MG63 (cell line): ENCODE measurements at regions not wholly inside any gene's neighbourhood (a gene's known extent, or its start where the extent isn't known, plus 50 kb on each side); places are given as distances from the start of the nearest gene placed in this dataset.
"Not testable (repeated sequence)": the region's sequence is repeated elsewhere in the genome, so short reads cannot be mapped to it uniquely, and the experiment has no call there.

ENCODE experiments used
- DNase-seq: peaks from one replicate; pipeline ENCODE4 v3.0.0-alpha.2; 2020
- H3K27me3 ChIP-seq: fragments of 250-450 bp; sonication (Bioruptor Pico); 2 replicates; pipeline ENCODE4 v1.5.1; 2020; ENCODE audit warnings: mild to moderate bottlenecking, moderate library complexity
- H3K36me3 ChIP-seq: fragments of 250-450 bp; sonication (Bioruptor Pico); 2 replicates; pipeline ENCODE4 v1.5.1; 2020; ENCODE audit warnings: mild to moderate bottlenecking, moderate library complexity
- H3K4me3 ChIP-seq: fragments of 250-450 bp; sonication (Bioruptor Pico); 2 replicates; pipeline ENCODE4 v1.5.1; 2020; ENCODE audit warnings: mild to moderate bottlenecking, moderate library complexity
- H3K9me3 ChIP-seq: fragments of 250-450 bp; sonication (Bioruptor Pico); 2 replicates; pipeline ENCODE4 v1.5.1; 2020; ENCODE audit warnings: mild to moderate bottlenecking, moderate library complexity

DNA sequence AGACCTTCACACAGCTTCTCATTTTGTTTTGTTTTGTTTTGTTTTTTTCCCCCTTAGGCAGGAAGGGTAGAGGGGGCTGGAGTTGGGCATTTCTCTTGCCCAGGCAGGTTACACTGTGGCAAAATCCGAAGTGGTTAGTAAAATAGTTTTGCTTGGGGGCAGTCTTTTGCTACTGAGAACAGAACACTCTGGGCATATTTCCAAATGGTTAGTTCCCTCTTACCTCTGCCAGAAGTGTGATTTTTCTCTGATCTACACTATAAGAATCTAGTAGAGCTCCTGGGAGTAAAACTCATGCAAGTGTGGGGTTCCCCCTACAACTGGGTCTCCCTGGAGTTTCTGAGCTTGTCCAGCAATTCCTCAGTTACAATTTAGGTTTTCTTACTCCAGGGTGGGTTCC is 61.7 kb downstream of the NPS start:
- H3K27me3 ChIP-seq: peaks cover 7% of the 10 kb centered on the region; the same call in 1 of the 2 replicates
- DNase-seq: no peak

DNA sequence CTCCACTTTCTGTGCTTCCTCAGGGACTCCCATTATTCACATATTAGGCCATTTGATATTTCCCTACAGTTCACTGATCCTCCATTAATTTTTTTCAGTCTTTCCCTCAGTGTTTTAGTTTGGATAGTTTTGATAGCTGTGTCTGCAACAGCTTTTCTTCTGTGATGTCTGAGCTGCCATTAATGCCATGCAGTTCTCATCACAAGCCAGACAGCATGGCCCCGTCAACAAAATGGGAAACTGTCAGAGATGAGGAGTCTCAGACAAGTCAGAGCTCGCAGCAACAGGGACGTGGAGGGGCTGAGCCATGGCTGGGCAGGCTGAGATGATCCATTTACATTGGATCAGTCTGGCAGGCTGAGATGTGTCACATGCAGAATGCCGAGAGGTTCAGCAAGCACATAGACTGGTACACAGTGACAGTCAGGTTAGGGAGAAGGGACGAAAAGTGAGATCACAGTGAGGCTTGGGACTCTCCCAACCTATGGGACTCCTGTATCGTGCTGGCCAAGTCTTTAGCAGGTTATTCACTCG is 65.4 kb downstream of the NPS start:
- DNase-seq: no peak
- Histone ChIP-seq H3K27me3 (peaks cover 7% of the 10 kb centered on the region; the same call in 1 of the 2 replicates), H3K4me3 (no peak overlapping the region), H3K36me3 (no peaks in the 10 kb centered on the region), H3K9me3 (no peaks in the 10 kb centered on the region)

More for the DNA sequence above, 61.7 kb downstream of the NPS start:
- Histone ChIP-seq H3K4me3 (no peak overlapping the region), H3K36me3 (no peaks in the 10 kb centered on the region), H3K9me3 (no peaks in the 10 kb centered on the region)

DNA sequence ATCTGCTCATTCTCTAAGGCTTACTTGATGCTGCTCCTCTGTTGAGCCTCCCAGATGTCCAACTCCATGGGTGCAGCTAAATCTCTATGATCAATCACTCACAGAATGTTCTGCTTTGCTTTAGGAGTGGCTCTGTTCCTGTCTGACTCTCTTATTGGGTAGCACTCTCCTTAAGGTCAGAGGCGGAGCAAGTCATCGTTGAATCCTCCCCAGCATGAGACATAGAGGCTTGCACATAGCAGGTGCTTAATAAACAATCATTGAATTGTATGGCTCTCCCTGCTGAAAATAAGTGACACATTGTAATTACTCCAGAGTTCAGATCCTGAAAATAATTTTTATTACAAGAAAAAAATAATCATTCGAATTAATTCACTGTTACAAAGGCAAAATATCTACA is 69.7 kb downstream of the NPS start:
- Histone ChIP-seq H3K36me3 (no peaks in the 10 kb centered on the region), H3K9me3 (no peaks in the 10 kb centered on the region), H3K4me3 (no peak overlapping the region), H3K27me3 (no peaks in the 10 kb centered on the region; the same call in 1 of the 2 replicates)
- DNase-seq: no peak

DNA sequence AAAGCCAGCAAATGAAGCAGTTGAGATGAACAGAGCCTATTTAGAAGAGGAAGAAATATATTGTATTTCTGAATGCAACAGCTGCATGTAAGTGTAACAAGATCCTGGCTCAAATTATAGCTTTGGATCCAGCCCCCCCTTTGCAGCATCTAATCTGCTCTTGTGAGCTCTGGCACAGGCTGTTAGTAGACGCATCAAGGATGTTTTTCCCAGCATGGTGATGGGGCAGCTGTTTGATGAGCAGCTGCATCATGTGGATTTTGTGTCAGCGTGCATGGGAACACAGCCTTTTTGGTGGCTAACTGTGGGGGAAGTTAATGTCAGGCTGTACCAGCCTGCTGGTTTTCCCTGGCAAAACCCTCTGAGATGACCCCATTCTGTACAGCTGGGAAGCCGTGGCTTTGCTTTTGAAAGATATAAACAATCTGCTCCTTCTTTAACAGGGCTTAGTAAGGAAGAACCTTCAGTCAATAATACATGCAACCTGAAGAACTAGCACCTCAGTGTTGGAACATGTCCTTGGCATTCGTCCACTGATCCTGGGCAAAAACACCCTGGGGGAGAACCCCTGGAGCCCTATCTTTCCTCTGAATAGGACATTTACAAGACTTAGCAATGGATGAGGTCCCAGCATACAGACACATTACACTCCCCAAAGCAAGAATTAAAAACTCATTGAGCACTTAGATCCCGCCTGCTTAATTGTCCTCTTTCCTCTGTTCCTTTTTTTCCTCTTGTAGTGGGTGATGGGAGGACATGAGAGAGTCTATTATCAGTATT is 70.6 kb downstream of the NPS start:
- Histone ChIP-seq H3K9me3 (no peaks in the 10 kb centered on the region), H3K27me3 (no peaks in the 10 kb centered on the region; the same call in 1 of the 2 replicates), H3K36me3 (no peaks in the 10 kb centered on the region), H3K4me3 (no peak overlapping the region)
- no peak for DNase-seq

DNA sequence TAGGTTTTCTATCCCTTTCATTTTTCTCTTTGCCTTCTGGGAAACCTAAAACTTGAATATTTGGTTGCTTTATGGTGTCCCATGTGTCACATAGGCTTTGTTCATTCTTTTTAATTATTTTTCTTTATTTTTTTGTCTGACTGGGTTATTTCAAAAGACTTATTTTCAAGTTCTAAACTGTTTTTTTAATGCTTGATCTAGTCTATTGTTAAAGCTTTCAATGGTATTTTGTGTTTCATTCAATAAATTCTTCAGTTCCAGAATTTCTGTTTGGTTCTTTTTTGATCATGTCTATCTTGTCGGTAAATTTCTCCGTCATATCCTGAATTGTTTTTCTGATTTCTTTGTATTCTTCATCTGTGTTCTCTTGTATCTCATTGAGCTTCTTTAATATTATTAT is 86.8 kb downstream of the NPS start:
- H3K4me3 ChIP-seq: no peak overlapping the region
- H3K27me3 ChIP-seq: no peaks in the 10 kb centered on the region

DNA sequence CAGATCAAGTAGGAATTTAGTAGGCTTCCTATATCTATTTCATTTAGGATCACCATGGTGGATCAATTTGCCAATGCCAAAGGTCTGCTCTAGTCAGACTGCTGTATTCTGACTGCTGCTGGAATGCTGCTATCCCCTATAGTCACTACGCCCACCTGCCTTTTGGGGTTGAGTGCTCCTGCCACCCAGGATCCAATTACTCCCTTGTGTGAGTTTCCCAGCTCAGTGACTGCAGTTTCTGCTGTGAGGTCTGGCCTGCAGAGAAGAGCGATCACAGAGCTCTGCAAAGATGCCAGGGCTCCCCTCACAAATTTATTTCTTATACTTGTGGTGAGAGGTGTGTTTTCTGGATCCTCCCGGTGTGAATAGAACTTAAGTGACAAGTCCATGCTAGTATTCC is 88.1 kb upstream of the FOXI2 start:
- DNase-seq: no peak
- Histone ChIP-seq H3K36me3 (no peaks in the 10 kb centered on the region), H3K27me3 (no peaks in the 10 kb centered on the region), H3K9me3 (no peaks in the 10 kb centered on the region), H3K4me3 (no peak overlapping the region)

More for the DNA sequence above, 86.8 kb downstream of the NPS start:
- no peak for DNase-seq
- no peaks in the 10 kb centered on the region for H3K36me3 ChIP-seq
- no peaks in the 10 kb centered on the region for H3K9me3 ChIP-seq

DNA sequence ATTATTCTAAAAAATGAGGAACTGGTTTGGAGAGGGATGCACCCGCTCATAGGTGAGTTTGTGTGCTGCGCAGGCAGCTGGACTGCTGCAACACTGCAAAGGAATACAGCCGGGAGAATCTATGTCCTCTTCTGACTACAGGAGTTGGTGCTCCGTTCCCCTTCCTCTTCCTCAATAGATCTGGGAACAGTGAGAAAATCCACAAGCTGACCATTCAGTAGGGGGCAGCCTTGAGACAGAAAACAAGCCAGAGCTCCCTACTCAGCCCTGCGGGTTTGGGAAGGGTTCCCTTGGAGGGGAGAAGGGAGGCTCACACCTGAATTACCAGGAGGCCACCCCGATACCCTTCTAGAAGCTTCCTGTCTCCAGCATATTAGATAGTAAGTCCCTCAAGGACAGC is 87.3 kb upstream of the FOXI2 start:
- no peaks in the 10 kb centered on the region for H3K36me3 ChIP-seq
- no peaks in the 10 kb centered on the region for H3K27me3 ChIP-seq
- DNase-seq: no peak
- no peak overlapping the region for H3K4me3 ChIP-seq
- no peaks in the 10 kb centered on the region for H3K9me3 ChIP-seq

DNA sequence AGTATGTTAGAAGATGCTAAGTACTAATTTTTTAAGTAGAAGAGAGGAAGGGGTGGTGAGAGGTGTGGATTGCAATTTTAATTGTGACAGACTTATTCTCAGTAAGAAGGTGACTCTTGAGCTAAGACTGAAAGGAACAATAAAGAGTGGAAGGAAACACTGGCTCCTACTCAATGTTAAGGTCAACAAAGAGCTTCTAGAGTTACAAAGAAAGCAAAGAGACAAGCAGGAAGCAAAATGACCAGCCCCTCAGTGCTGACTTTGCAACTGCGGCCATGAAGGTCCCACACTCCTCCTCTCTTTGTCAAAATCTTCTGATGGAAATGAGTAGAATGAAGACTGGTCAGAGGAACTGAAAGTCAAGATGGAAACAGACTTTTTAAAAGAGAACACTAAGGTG is 79.9 kb upstream of the FOXI2 start:
- Histone ChIP-seq H3K27me3 (no peaks in the 10 kb centered on the region), H3K4me3 (no peak overlapping the region), H3K9me3 (no peaks in the 10 kb centered on the region), H3K36me3 (no peaks in the 10 kb centered on the region)
- DNase-seq: no peak

DNA sequence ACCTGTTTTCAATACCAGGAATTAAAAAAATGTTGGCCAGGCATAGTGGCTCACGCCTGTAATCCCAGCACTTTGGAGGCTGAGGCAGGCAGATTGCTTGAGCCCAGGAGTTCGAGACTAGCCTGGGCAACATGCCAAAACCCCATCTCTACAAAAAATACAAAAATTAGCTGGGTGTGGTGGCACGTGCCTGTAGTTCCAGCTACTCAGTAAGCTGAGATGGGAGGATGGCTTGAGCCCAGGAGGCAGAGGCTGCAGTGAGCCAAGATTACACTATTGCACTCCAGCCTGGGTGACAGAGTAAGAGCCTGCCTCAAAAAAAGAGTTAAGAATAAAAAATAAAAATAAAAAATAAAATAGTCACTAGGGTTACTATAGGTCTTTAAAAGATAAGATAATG is 60.6 kb upstream of the FOXI2 start:
- peak; percentile 23 for DNase-seq
- not testable (repeated sequence) for H3K9me3 ChIP-seq, H3K27me3 ChIP-seq, H3K36me3 ChIP-seq, H3K4me3 ChIP-seq

DNA sequence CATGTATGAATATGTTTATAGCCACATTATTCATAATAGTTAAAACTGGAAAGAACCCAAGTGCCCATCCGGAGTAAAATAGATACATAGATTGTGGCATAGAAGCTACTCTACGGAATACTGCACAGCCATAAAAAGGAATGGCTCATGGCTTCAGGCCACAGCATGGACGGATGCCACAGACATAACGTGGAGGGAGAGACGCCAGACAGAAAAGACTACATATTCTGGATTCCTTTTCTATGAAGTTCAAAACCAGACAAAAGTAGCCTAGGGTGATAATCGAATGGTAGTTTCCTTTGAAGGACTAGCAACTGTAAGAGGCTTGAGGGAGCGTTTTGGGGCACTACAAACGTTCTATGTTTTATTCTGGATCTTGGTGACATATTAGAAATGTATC is 58.9 kb upstream of the FOXI2 start:
- DNase-seq: no peak
- Histone ChIP-seq H3K36me3 (no peaks in the 10 kb centered on the region), H3K4me3 (no peak overlapping the region), H3K27me3 (no peaks in the 10 kb centered on the region; the same call in 1 of the 2 replicates), H3K9me3 (no peaks in the 10 kb centered on the region)

DNA sequence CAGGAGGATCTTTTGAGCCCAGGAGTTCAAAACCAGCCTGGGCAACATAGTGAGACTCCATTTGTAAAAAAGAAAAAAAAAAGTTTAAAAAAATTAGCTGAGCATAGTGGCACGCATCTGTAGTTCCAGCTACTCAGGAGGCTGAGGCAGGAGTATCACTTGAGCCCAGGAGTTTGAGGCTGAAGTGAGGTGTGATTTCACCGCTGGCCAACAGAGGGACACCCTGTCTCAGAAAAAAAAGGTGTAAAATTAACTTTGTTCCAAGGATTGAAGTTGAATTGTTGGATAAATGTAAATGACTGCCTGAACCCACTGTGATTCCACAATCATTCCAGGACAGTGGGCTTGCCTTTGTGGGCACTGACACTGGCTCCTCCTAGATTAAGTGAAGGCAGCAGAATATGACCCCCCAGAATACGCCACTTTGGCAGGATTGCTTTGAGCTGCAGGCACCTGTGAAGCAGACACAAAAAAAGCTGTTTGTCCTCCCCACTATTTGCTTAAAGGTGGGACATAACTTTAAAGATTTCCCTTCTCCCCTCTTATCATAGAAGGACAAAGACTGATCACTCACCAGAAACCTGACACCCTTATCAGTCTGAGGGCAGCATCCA is 57.2 kb upstream of the FOXI2 start:
- no peak for DNase-seq
- Histone ChIP-seq H3K36me3 (no peaks in the 10 kb centered on the region), H3K4me3 (no peak overlapping the region), H3K9me3 (no peaks in the 10 kb centered on the region), H3K27me3 (no peaks in the 10 kb centered on the region)
